Activated CD4-positive, alpha-beta T cell treated with anti-CD3 and anti-CD28 coated beads, Interleukin-2, amount 50 U/mL, for 4 hours (primary cell): ENCODE measurements at regions not wholly inside any gene's neighbourhood (a gene's known extent, or its start where the extent isn't known, plus 50 kb on each side); places are given as distances from the start of the nearest gene placed in this dataset.

ENCODE experiments used
- DNase-seq, 2 experiments: peaks; one replicate each; pipeline ENCODE4 v3.0.0-alpha.2; 2020

DNA sequence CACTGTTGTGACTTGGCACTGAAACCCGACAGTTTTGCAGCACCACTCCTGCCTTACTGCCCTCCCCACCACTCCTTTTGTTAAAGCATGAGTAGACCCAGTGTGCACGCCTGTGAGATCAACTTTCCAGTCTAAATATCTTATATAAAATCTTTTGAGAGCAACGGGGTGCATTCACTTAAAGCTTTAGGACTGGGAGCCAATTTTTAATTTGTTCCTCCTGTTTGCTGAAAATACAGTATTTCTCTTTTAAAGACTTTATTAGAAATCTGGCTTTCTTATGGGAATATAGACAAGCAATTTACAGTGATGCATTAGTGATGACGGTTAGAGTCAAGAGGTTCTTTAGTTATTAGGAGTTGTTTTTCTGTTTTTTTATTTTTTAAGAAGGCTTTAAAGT, 397.5 kb downstream of the TMEM167A start:
- no peak for DNase-seq

DNA sequence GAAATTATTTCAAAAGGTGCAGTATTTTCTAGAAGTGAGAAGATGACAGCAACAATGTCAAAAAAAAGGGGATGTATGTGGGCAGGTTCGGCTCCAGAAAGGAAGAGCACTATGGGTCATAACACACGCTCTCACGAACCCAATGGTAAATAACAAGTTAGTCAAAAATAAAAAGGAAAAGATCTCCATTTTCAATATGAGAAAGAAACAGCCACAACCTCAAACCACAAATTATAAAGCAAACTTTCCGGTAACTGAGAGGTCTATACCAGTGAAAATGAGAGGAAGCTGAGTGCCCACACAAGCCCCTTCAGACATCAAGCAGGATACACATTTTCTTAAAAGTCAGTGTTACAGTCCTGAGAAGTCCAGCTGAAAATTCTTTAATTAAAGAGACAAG, 398.5 kb upstream of the RPS23 start:
- DNase-seq, result peak in 1 of 2 experiments; percentile 1

DNA sequence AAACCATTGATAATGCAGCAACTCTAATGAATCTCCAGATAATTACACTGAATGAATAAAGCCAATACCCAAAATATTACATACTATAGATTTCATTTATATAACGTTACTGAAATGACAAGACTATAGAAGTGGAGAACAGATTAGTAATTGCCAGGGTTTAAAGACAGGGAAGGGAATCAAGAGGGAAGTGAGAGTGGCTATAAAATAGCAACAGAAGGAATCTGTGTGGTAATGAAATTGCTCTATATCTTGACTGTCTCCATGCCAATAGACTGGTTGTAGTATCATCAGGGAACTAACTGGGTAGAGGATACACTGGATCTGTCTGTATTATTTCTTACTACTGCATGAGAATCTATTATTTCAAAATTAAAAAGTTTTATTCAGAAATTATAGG, 396.5 kb upstream of the RPS23 start:
- no peak for DNase-seq

- no peak for DNase-seq
These were observed 395.1 kb upstream of the RPS23 start for GRCh38 chr5:82673057-82673809.

DNA sequence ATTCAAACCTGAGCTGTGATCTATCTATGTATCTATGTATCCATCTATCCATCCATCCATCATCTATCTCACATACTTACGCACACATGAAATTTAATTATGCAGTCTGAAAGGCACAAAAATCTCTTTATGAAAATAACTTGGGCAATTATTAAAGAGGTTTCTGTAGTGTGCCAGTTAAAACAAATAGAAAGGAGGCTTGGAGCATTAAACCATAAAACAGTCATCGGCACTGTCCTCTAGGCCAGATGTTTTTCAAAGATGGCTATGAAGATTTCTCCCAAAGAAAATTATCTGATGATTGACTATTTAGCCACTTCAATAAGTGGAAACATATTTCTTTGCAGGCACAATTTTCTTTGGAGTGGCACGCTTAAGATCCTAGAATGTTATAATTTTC, 392.5 kb upstream of the RPS23 start:
- no peak for DNase-seq

DNA sequence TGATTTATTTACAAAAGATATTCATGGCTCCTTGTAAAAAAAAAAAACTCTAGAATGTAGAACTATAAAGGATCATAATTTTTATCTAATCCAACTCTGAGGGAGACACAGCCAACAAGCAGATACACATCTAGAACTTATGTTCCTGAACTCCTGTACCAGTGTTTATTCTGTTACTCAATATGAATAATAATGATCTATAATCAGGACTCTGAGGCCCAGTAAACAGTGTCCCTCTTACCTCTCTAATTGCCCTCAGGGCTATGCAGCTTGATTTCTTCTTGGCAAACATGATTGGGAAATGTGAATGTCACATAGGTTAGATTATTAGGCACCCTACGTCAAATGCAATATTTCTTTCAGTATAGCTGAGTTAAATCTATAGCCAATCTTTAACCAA, 391.6 kb upstream of the RPS23 start:
- no peak for DNase-seq

DNA sequence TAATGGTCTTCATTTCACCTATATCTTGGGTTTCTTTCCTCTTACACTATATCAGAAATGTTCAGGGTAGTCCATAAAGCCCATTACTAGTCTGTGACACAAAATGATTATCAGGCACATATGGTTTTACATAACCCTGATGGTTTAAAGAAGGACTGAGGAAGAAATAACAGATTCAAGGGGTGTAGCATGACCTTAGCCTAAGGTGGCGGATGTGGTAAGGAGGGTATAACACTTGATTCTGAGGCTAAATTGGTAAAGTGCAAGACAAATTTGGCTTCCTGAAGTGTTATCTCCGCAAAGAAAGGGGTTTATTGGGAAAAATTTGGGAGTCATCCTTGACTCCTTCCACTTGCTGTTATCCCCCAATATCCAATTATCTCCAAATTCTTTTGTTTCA, 388.2 kb upstream of the RPS23 start:
- no peak for DNase-seq

- DNase-seq, result no peak
These were observed 386.6 kb upstream of the RPS23 start for GRCh38 chr5:82664732-82665131.

- no peak for DNase-seq
These were observed 385.1 kb upstream of the RPS23 start for GRCh38 chr5:82663225-82663624.

- no peak for DNase-seq
These were observed 384.2 kb upstream of the RPS23 start for GRCh38 chr5:82662340-82662739.

- no peak for DNase-seq
These were observed 383.8 kb upstream of the RPS23 start for GRCh38 chr5:82661933-82662332.

- no peak for DNase-seq
These were observed 383.3 kb upstream of the RPS23 start for GRCh38 chr5:82661462-82661861.

DNA sequence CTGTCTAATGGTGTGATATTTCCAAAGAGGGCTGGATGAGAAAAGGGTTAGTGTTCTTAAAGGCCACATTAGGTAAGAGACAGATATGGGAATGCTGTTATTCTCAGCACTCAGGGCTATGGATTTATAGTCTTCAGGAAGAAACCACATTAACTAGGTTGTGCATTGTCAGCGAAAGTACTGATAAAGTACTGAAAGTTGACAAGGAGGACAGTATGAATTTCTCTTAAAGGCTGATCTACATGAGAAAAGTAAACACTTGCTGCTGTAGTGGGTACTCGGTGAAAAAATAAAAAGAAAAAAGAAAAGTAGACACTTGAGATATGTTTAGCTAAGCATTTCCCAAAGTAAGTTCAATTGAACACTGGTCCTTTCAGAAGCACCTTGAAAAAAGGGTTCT, 381.0 kb upstream of the RPS23 start:
- no peak for DNase-seq

DNA sequence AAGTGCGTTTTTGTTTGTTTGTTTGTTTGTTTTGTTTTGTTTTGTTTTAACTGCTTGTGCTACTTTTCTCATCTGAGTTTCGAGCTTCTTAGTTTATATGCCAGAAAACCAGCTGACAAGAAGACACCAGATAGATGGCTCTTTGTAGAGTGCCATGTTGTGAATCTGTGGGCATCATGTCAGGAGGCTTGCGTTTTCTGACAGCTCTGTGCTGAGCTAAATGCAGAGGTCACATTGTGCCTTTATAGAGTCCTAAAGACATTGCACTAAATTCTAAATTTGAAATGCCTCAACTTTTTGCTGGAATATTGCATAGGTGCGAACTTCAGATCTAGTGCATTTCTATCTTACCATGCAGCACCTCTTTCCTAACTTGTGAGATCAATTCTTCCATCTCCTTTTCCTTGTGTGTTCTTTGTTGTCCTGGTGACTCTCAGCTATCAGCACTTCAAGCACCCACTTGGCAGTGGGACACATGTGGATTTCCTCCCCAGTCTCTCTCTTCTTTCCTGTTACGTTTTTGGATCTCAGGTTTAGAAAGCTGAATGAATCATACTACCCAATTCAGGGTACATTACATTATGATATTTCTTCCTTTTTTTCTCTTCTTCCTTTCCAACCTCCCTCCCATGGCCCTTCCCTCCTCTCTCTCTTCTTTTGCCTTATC, 379.0 kb upstream of the RPS23 start:
- no peak for DNase-seq

DNA sequence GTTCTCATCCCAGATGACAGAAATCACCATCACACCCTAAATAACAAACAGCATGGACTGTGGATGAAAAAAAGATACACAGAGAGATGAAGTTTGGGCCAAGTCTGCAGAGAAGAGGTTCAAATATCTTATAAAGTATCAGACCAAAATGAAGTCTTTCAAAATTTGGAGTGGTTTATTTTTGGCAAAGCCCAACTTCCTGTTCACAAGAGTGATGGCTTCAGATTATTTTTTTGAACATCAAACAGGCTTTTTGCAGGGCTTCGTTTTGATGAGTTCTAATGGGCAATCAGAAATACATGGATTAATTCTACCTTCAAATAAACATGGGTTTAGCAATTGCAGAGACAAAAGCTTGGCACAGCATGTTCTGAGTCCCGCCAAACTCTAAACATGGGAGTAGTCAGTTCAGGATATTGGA, 378.2 kb upstream of the RPS23 start:
- no peak for DNase-seq

GRCh38 chr5:82655078-82655477, 376.9 kb upstream of the RPS23 start:
- DNase-seq, result no peak

DNA sequence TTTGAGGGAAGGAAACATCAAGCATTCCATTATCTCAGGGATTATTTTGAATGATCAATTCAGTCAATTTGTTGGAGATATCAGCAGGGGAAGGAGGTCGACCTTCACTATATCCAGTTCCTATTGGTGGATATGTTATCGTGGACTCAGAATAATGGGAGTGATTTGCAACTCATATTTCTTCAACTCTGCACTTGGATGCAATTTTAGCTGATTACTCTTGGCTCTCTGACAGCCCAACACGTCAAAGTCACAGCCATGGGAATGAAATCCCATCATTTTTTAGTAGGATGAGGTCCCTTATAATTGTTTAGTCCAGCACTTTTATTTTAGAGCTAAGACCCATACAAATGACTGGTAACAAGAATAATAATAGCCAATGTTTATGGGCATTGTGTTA, 371.8 kb upstream of the RPS23 start:
- no peak for DNase-seq

- DNase-seq, result no peak
These were observed 366.6 kb upstream of the RPS23 start for GRCh38 chr5:82644766-82645165.

GRCh38 chr5:82644229-82644628, 366.1 kb upstream of the RPS23 start:
- no peak for DNase-seq

DNA sequence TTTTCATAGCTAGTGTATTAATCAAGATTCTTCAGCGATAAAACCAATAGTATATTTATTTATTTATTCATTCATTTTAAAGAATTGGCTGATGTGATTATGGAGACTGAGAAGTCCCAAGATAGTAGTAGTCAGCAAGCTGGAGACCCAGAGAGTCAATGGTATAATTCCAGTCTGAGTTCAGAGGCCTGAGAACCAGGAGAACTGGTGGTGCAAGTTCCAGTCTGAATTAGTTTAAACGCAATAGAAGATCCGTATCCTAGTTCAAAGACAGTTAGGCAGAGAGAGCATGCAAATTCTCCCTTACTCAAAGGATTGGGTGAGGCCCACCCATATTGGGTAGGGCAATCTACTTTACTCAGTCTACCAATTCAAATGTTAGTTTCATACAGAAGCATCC, 364.2 kb upstream of the RPS23 start:
- DNase-seq, result no peak

DNA sequence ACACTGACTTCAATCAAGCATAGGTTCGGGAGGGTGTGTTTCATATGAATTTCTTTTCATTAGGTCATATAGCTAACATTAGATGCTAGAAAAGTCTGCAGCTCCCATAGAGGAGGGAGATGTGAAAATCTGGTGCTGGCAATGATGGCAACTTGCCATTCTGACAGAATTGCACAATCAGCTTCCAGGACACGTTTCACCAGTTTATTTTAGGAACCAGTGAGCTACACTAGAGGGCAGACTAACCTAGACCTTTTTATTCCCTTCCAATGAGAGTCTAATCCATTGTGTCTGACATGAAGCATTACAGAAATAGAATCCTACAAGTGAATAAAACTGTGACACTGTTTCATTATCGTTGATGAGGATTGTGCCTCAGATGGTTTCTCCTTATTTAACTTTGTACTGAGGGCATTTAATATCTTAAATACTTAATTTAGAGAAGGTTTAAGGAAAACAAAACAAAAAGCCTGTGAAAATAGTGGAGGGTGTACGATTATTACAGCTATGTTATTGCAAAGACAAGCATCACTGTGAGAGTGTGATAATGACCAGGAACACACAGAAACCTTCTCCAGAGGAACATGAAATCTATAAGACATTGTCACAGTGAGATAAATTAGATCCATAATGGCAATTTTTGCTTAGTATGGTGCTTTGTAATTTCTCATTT, 363.3 kb upstream of the RPS23 start:
- DNase-seq, result no peak

- DNase-seq, result no peak
These were observed 362.8 kb upstream of the RPS23 start for GRCh38 chr5:82640916-82641315.

DNA sequence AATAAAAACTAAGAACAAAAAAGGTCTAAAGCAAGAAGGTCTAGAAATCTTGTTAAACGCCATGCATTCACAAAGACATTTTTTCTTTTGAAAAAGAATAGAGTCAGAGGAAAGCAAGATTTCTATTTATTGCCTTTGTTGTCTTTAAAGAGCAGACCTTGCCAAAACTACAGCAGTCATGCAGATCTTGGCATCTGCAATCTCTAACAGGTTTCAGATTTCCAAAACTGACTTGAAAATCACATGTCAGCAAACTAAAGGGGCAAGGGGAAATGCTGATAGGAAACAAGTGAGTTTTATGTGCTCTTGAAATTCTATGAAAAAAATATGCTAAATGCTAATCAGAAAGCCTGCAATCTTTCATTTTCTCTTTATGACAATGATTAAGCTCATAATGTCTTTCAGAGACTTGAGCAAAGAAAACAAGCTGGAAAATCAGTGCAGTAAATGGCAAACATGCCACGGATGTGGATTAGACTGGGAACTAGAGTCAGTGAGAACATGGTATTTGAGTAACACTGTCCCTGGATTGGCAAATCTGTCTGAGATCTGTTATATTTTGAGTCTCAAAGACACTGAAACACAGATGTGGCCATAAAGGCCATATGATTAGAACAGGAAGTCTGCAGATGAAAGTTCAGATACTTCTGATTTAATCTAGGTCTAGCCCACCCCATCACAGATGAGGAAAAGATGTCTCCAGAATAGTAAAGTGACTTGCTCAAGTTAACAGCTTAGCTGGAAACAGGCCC, 361.4 kb upstream of the RPS23 start:
- DNase-seq, result no peak

DNA sequence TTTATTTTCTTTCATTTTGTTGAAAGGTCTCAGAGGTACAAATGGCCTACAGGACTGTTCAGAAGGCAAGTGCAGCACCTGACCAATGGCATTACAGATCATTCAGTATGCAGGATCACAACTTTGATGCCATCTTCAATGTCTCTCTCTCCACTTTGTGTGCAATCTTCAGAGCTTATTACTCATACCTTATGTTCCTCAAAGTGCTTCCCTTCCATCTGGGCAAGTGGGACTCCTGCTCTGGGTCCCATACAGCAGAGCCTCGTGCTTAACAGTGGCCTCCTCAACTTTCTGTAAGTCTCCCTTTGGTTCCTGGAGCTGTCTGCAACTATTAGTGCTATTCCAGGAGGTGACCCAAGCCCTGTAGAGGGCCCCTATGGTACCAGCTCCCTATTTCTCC, 358.4 kb upstream of the RPS23 start:
- no peak for DNase-seq
